HEK293 (cell line): ENCODE measurements at regions not wholly inside any gene's neighbourhood (a gene's known extent, or its start where the extent isn't known, plus 50 kb on each side); places are given as distances from the start of the nearest gene placed in this dataset.

Source experiments
- AEBP2 ChIP-seq: fragments of 450-650 bp; formaldehyde crosslinking; IDR thresholded peaks from 2 replicates; pipeline ENCODE4 v1.5.1; 2016; ENCODE audit warnings: missing biosample characterization, missing genetic modification characterization, borderline replicate concordance
- CTCF ChIP-seq: fragments of 450-650 bp; formaldehyde crosslinking; IDR thresholded peaks from 2 replicates; pipeline ENCODE4 v1.5.1; 2016; ENCODE audit warnings: missing biosample characterization, missing genetic modification characterization
- REST ChIP-seq: fragments of 450-650 bp; formaldehyde crosslinking; IDR thresholded peaks from 2 replicates; pipeline ENCODE4 v1.5.1; 2016; ENCODE audit warnings: missing biosample characterization, missing genetic modification characterization
- ZBTB8A ChIP-seq: fragments of 450-650 bp; formaldehyde crosslinking; IDR thresholded peaks from 2 replicates; pipeline ENCODE4 v1.5.1; 2016; ENCODE audit warnings: missing biosample characterization, missing genetic modification characterization
- ZFP41 ChIP-seq: fragments of 450-650 bp; formaldehyde crosslinking; IDR thresholded peaks from 2 replicates; pipeline ENCODE4 v1.5.1; 2016; ENCODE audit warnings: missing biosample characterization, missing genetic modification characterization, borderline replicate concordance
- ZNF292 ChIP-seq: fragments of 450-650 bp; formaldehyde crosslinking; IDR thresholded peaks from 2 replicates; pipeline ENCODE4 v1.5.1; 2016; ENCODE audit warnings: low read depth, missing biosample characterization, missing genetic modification characterization, borderline replicate concordance
- ZNF391 ChIP-seq: fragments of 450-650 bp; formaldehyde crosslinking; IDR thresholded peaks from 2 replicates; pipeline ENCODE4 v1.5.1; 2016; ENCODE audit warnings: low read depth, missing biosample characterization, missing genetic modification characterization, borderline replicate concordance
- ZNF423 ChIP-seq: fragments of 450-650 bp; formaldehyde crosslinking; IDR thresholded peaks from 2 replicates; pipeline ENCODE4 v1.5.1; 2016; ENCODE audit warnings: missing biosample characterization, missing genetic modification characterization
- ZNF626 ChIP-seq: fragments of 450-650 bp; sonication (Bioruptor Pico); formaldehyde crosslinking; IDR thresholded peaks from 2 replicates; pipeline ENCODE4 v1.5.1; 2018; ENCODE audit warnings: missing biosample characterization, missing genetic modification characterization, inconsistent platforms
- ZNF677 ChIP-seq: fragments of 450-650 bp; IDR thresholded peaks from 2 replicates; pipeline ENCODE4 v1.5.0; 2018; ENCODE audit warnings: missing biosample characterization, mild to moderate bottlenecking, missing genetic modification characterization, moderate library complexity
- ZXDB ChIP-seq: fragments of 450-650 bp; formaldehyde crosslinking; IDR thresholded peaks from 2 replicates; pipeline ENCODE4 v1.5.1; 2016; ENCODE audit warnings: missing biosample characterization, missing genetic modification characterization
- TF ChIP-seq, protein P1 (sequence below): fragments of 450-650 bp; formaldehyde crosslinking; IDR thresholded peaks from 2 replicates; pipeline ENCODE4 v1.5.1; 2016; ENCODE audit warnings: missing biosample characterization, missing genetic modification characterization, low read depth

DNA sequence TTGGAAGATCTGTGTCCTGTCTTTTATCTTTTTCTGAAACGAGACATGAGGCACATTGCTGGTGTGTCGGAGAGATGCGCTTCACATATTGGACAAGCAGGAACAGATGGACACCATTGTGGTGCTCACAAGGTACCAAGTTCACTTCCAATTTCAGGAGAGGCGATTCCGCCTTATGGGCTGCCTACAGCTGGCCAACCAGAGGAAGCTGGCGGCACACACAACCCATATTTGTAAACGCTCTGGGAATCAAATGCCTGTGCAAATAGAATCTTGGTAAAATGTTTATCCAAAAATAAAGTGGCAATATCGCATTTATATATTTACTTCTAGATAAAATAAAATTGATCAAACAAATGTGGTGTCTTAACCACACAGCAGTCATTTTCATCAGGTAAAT, 337.4 kb downstream of the TCERG1L start:
- TF ChIP-seq CTCF (tag by site-specific recombination) (no peak), ZNF677 (tag by site-specific recombination) (no peak), ZFP41 (no peak), ZXDB (no peak), ZNF292 (tag by site-specific recombination) (no peak), ZNF391 (tag by site-specific recombination) (no peak), ZNF423 (tag by site-specific recombination) (no peak), ZBTB8A (tag by site-specific recombination) (no peak), AEBP2 (tag by site-specific recombination) (no peak), ZNF626 (tag by site-specific recombination) (no peak), REST (tag by site-specific recombination) (no peak)
- TF ChIP-seq, protein P1, sequence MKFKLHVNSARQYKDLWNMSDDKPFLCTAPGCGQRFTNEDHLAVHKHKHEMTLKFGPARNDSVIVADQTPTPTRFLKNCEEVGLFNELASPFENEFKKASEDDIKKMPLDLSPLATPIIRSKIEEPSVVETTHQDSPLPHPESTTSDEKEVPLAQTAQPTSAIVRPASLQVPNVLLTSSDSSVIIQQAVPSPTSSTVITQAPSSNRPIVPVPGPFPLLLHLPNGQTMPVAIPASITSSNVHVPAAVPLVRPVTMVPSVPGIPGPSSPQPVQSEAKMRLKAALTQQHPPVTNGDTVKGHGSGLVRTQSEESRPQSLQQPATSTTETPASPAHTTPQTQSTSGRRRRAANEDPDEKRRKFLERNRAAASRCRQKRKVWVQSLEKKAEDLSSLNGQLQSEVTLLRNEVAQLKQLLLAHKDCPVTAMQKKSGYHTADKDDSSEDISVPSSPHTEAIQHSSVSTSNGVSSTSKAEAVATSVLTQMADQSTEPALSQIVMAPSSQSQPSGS: no peak
